GM23338 (cell line): ENCODE measurements at regions not wholly inside any gene's neighbourhood (a gene's known extent, or its start where the extent isn't known, plus 50 kb on each side); places are given as distances from the start of the nearest gene placed in this dataset.

Experiments
- ATAC-seq: fragments of 200-7000 bp; cut with Tn5 transposase; 3 replicates; pipeline ENCODE4 v1.9.1; 2020
- DNase-seq: peaks from one replicate; pipeline ENCODE4 v3.0.0-alpha.2; 2015; ENCODE audit warnings: low spot score
- H2AFZ ChIP-seq: fragments of 200-600 bp; sonication (generic); 2 replicates; pipeline ENCODE4 v1.8.0; 2016; ENCODE audit warnings: antibody characterized with exemption, mild to moderate bottlenecking, moderate library complexity
- H3F3A ChIP-seq: fragments of 200-600 bp; sonication (generic); replicated peaks from 2 replicates; pipeline ENCODE4 v1.8.0; 2017; ENCODE audit warnings: antibody characterized with exemption, mixed run types, low read depth
- H3K27ac ChIP-seq: fragments of 200-600 bp; sonication (generic); 2 replicates; pipeline ENCODE4 v1.6.1; 2016; ENCODE audit warnings: low read depth
- H3K27me3 ChIP-seq: fragments of 200-600 bp; sonication (generic); 2 replicates; pipeline ENCODE4 v1.8.0; 2016; ENCODE audit warnings: mild to moderate bottlenecking, mixed run types, moderate library complexity; ENCODE audit not compliant: insufficient read depth
- H3K36me3 ChIP-seq: fragments of 200-600 bp; sonication (generic); 2 replicates; pipeline ENCODE4 v1.8.0; 2016; ENCODE audit warnings: mild to moderate bottlenecking; ENCODE audit not compliant: insufficient read depth
- H3K4me1 ChIP-seq: fragments of 200-600 bp; sonication (generic); 2 replicates; pipeline ENCODE4 v1.8.0; 2016; ENCODE audit warnings: mild to moderate bottlenecking, moderate library complexity; ENCODE audit not compliant: insufficient read depth
- H3K4me2 ChIP-seq: fragments of 200-600 bp; sonication (generic); 2 replicates; pipeline ENCODE4 v1.7.1; 2017; ENCODE audit warnings: mixed run types
- H3K4me3 ChIP-seq: fragments of 200-600 bp; sonication (generic); 2 replicates; pipeline ENCODE4 v1.6.1; 2016; ENCODE audit warnings: mixed run types
- H3K79me2 ChIP-seq: fragments of 200-600 bp; sonication (generic); replicated peaks from 2 replicates; pipeline ENCODE4 v1.8.0; 2017; ENCODE audit warnings: mild to moderate bottlenecking; ENCODE audit not compliant: insufficient read depth
- H3K9me2 ChIP-seq: fragments of 200-600 bp; sonication (generic); 2 replicates; pipeline ENCODE4 v1.8.0; 2017; ENCODE audit not compliant: insufficient read depth
- H4K20me1 ChIP-seq: fragments of 200-600 bp; sonication (generic); replicated peaks from 2 replicates; pipeline ENCODE4 v1.8.0; 2017; ENCODE audit warnings: mild to moderate bottlenecking; ENCODE audit not compliant: insufficient read depth
- H3K27ac Mint-ChIP-seq: 2 replicates; pipeline ENCODE4 v1.8.0; 2020; ENCODE audit warnings: inconsistent platforms, mild to moderate bottlenecking, moderate library complexity, mixed read lengths
- H3K27me3 Mint-ChIP-seq: 3 replicates; pipeline ENCODE4 v1.8.0; 2022; ENCODE audit warnings: low read depth, mild to moderate bottlenecking, moderate library complexity, mixed read lengths, inconsistent platforms; ENCODE audit not compliant: insufficient read depth, poor library complexity
- H3K36me3 Mint-ChIP-seq: 3 replicates; pipeline ENCODE4 v1.8.0; 2021; ENCODE audit warnings: low read depth, mild to moderate bottlenecking, inconsistent platforms, moderate library complexity, mixed read lengths
- H3K4me1 Mint-ChIP-seq: 3 replicates; pipeline ENCODE4 v1.8.0; 2020; ENCODE audit warnings: mild to moderate bottlenecking, inconsistent platforms, mixed read lengths
- H3K4me3 Mint-ChIP-seq: 3 replicates; pipeline ENCODE4 v1.8.0; 2021; ENCODE audit warnings: moderate library complexity, mild to moderate bottlenecking, inconsistent platforms, mixed read lengths
- H3K9me3 Mint-ChIP-seq: 3 replicates; pipeline ENCODE4 v1.8.0; 2020; ENCODE audit warnings: moderate library complexity, mild to moderate bottlenecking, inconsistent platforms, mixed read lengths
- CREB1 ChIP-seq: fragments of 250-450 bp; sonication (Bioruptor Pico); IDR thresholded peaks from 2 replicates; pipeline ENCODE4 v1.5.0; 2020; ENCODE audit warnings: low read depth, mild to moderate bottlenecking, moderate library complexity
- CTCF ChIP-seq, 2 experiments: fragments of 200-600 bp in 1 of 2; sonication (generic) in 1 of 2; conservative IDR thresholded peaks; 2 replicates each; pipeline versions ENCODE4 v1.5.1 to v1.6.1; 2016 to 2017; ENCODE audit warnings: antibody characterized with exemption in 2 of 2, low read depth in 2 of 2, mild to moderate bottlenecking in 2 of 2, moderate library complexity in 1 of 2
- ETS1 ChIP-seq: IDR thresholded peaks from 2 replicates; pipeline ENCODE4 v1.6.1; 2016; ENCODE audit warnings: antibody characterized with exemption
- EZH2 ChIP-seq: fragments of 200-600 bp; sonication (generic); IDR thresholded peaks from one replicate; pipeline ENCODE4 v1.8.0; 2017; ENCODE audit warnings: antibody characterized with exemption, mild to moderate bottlenecking, low read depth; ENCODE audit not compliant: unreplicated experiment
- EZH2phosphoT487 ChIP-seq: fragments of 200-600 bp; sonication (generic); IDR thresholded peaks from one replicate; pipeline ENCODE4 v1.8.1; 2018; ENCODE audit warnings: antibody characterized with exemption; ENCODE audit not compliant: unreplicated experiment
- JUNB ChIP-seq: IDR thresholded peaks from one replicate; pipeline ENCODE4 v1.6.1; 2016; ENCODE audit warnings: antibody characterized with exemption; ENCODE audit not compliant: unreplicated experiment
- NANOG ChIP-seq: IDR thresholded peaks from 2 replicates; pipeline ENCODE4 v1.6.1; 2016; ENCODE audit warnings: antibody characterized with exemption, borderline replicate concordance
- POLR2AphosphoS5 ChIP-seq: IDR thresholded peaks from 2 replicates; pipeline ENCODE4 v1.6.1; 2016; ENCODE audit warnings: antibody characterized with exemption, low read depth
- REST ChIP-seq: IDR thresholded peaks from one replicate; pipeline ENCODE4 v1.6.1; 2018; ENCODE audit warnings: antibody characterized with exemption; ENCODE audit not compliant: unreplicated experiment
- STAT1 ChIP-seq: IDR thresholded peaks from one replicate; pipeline ENCODE4 v1.6.1; 2016; ENCODE audit warnings: antibody characterized with exemption; ENCODE audit not compliant: unreplicated experiment
- ZNF114 ChIP-seq: fragments of 250-450 bp; sonication (Bioruptor Pico); IDR thresholded peaks from 2 replicates; pipeline ENCODE4 v1.5.0; 2020; ENCODE audit warnings: mild to moderate bottlenecking, moderate library complexity
- ZNF331 ChIP-seq: fragments of 250-450 bp; sonication (Bioruptor Pico); IDR thresholded peaks from 2 replicates; pipeline ENCODE4 v1.5.0; 2020; ENCODE audit warnings: low read depth, mild to moderate bottlenecking, moderate library complexity
- ZNF462 ChIP-seq: fragments of 250-450 bp; sonication (Bioruptor Pico); IDR thresholded peaks from 2 replicates; pipeline ENCODE4 v1.5.0; 2020; ENCODE audit warnings: mild to moderate bottlenecking, moderate library complexity

- H2AFZ ChIP-seq, result no peak overlapping the region
- Mint-ChIP-seq H3K4me1 (peaks cover 34% of the 10 kb centered on the region), H3K27ac (no peak overlapping the region), H3K4me3 (no peak overlapping the region), H3K36me3 (no peaks in the 10 kb centered on the region), H3K9me3 (no peaks in the 10 kb centered on the region; the same call in 2 of the 3 replicates), H3K27me3 (peaks cover 2% of the 10 kb centered on the region)
- no peaks in the 10 kb centered on the region for H3K36me3 ChIP-seq
- H3F3A ChIP-seq, result no peaks in the 10 kb centered on the region
- no peak for ATAC-seq
- H3K27me3 ChIP-seq, result no peaks in the 10 kb centered on the region
- DNase-seq, result no peak
- no peak overlapping the region for H3K27ac ChIP-seq
- no peaks in the 10 kb centered on the region for H3K79me2 ChIP-seq
- no peaks in the 10 kb centered on the region for H3K9me2 ChIP-seq
- TF ChIP-seq EZH2phosphoT487, result no peak
- no peak for TF ChIP-seq REST
- no peak for TF ChIP-seq ZNF114 (CRISPR knock-in tag)
- no peak for TF ChIP-seq NANOG
- TF ChIP-seq CREB1 (CRISPR knock-in tag), result no peak
- no peak for TF ChIP-seq JUNB
- no peak for TF ChIP-seq ZNF462 (CRISPR knock-in tag)
- TF ChIP-seq ETS1, result no peak
- no peak for TF ChIP-seq STAT1
- no peak for TF ChIP-seq ZNF331 (CRISPR knock-in tag)
- TF ChIP-seq CTCF (conservative IDR thresholded peaks at IDR 0.05; ENCODE audit: low read depth in 2 of 2), result no peak
- TF ChIP-seq POLR2AphosphoS5, result no peak
- no peak for TF ChIP-seq EZH2
- no peak overlapping the region for H3K4me3 ChIP-seq
- H3K4me1 ChIP-seq, result peaks cover 4% of the 10 kb centered on the region; the same call in 1 of the 2 replicates
- no peak overlapping the region for H3K4me2 ChIP-seq
- H4K20me1 ChIP-seq, result no peaks in the 10 kb centered on the region
Measured at GRCh38 chr5:174325431-174325830, 279.9 kb downstream of the NSG2 start.
